Activated effector memory CD4-positive, alpha-beta T cell treated with anti-CD3 and anti-CD28 coated beads, Interleukin-2, amount 50 U/mL, for 16 hours (primary cell): ENCODE measurements at regions not wholly inside any gene's neighbourhood (a gene's known extent, or its start where the extent isn't known, plus 50 kb on each side); places are given as distances from the start of the nearest gene placed in this dataset.

ENCODE experiments used
- DNase-seq: peaks from one replicate; pipeline ENCODE4 v3.0.0-alpha.2; 2020

GRCh38 chr9:129411501-129412175, 209.3 kb downstream of the C9orf50 start:
- DNase-seq, result no peak

- DNase-seq, result no peak
Observed at GRCh38 chr9:129410226-129410625, 210.7 kb downstream of the C9orf50 start.

- DNase-seq, result no peak
Observed at GRCh38 chr9:129408535-129409215, 212.2 kb downstream of the C9orf50 start.

GRCh38 chr9:129407905-129408452, 212.9 kb downstream of the C9orf50 start:
- no peak for DNase-seq

- DNase-seq, result no peak
Observed at GRCh38 chr9:129406278-129407225, 214.3 kb downstream of the C9orf50 start.

- no peak for DNase-seq
Observed at GRCh38 chr9:129405827-129406213, 215.1 kb downstream of the C9orf50 start.

- DNase-seq, result no peak
Observed at GRCh38 chr9:129405089-129405826, 215.6 kb downstream of the C9orf50 start.

- no peak for DNase-seq
Observed at GRCh38 chr9:129404621-129405020, 216.3 kb downstream of the C9orf50 start.

- no peak for DNase-seq
Observed at GRCh38 chr9:129403779-129404620, 216.9 kb downstream of the C9orf50 start.

GRCh38 chr9:129402931-129403778, 217.7 kb downstream of the C9orf50 start:
- DNase-seq, result no peak

- no peak for DNase-seq
Observed at GRCh38 chr9:129402371-129402739, 218.5 kb downstream of the C9orf50 start.

- no peak for DNase-seq
Observed at GRCh38 chr9:129401623-129402370, 219.1 kb downstream of the C9orf50 start.

GRCh38 chr9:129400971-129401622, 219.8 kb downstream of the C9orf50 start:
- no peak for DNase-seq

- no peak for DNase-seq
Observed at GRCh38 chr9:129400001-129400970, 220.6 kb downstream of the C9orf50 start.

- no peak for DNase-seq
Observed at GRCh38 chr9:129399634-129399990, 221.3 kb downstream of the C9orf50 start.

GRCh38 chr9:129398961-129399633, 221.0 kb upstream of the IER5L start:
- no peak for DNase-seq
